ENCODE measurements at regions not wholly inside any gene's neighbourhood (a gene's known extent, or its start where the extent isn't known, plus 50 kb on each side); places are given as distances from the start of the nearest gene placed in this dataset.

DNA sequence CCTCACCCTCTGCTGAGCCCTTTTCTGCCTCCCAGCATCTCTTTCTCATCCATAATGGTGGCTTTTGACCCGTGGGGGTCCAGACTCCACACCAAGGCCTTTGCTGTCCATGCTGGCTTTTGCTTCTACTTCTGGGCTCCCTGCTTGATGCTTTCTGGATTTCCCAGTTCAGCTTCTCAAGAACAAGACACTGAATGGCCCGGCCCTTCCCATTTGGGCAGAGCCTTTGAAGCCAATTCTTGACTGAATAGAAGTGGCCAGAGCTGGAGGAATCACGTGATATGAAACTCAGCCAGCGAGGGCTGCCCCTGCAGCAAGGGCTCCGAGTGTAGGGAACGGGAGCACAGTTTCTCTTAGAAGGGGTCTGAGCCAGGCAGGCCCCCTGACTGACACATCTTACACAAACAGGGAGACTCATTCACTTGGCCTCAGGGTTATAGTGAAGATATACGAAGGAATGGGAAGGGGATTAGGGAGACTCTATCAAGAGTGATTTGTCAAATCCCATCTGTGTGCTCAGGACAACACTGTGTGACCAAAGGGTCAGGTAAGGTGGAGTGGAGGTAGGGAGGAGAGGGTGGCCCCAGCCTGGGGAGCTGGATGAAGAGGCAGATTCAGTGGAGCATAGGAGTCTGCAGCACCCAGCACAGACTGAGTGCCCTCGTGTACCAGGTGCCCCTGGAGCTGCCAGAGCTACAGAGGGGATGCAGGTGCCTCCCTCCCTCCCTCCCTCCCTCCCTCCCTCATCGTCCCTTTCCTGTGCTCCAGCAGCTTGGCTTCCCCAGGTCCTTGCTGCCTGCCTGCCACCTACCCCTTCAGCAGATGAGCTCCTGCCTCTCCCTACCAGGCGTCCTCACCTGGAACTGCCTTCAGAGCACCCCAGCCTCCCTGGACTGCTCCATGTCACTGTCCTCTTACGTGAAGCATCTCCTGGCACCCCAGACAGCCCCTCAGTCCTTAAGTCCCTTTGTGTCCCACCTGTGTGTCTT is 106.0 kb downstream of the TRIM29 start:
- TF ChIP-seq, protein P1, sequence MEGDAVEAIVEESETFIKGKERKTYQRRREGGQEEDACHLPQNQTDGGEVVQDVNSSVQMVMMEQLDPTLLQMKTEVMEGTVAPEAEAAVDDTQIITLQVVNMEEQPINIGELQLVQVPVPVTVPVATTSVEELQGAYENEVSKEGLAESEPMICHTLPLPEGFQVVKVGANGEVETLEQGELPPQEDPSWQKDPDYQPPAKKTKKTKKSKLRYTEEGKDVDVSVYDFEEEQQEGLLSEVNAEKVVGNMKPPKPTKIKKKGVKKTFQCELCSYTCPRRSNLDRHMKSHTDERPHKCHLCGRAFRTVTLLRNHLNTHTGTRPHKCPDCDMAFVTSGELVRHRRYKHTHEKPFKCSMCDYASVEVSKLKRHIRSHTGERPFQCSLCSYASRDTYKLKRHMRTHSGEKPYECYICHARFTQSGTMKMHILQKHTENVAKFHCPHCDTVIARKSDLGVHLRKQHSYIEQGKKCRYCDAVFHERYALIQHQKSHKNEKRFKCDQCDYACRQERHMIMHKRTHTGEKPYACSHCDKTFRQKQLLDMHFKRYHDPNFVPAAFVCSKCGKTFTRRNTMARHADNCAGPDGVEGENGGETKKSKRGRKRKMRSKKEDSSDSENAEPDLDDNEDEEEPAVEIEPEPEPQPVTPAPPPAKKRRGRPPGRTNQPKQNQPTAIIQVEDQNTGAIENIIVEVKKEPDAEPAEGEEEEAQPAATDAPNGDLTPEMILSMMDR (IDR thresholded peaks at IDR 0.05; ENCODE audit: low read depth, low read length, poor library complexity, severe bottlenecking), result no peak
- no peak for TF ChIP-seq EZH2phosphoT487 (IDR thresholded peaks at IDR 0.05; ENCODE audit: borderline replicate concordance, low read length)
